ENCODE measurements at regions not wholly inside any gene's neighbourhood (a gene's known extent, or its start where the extent isn't known, plus 50 kb on each side); places are given as distances from the start of the nearest gene placed in this dataset.

DNA sequence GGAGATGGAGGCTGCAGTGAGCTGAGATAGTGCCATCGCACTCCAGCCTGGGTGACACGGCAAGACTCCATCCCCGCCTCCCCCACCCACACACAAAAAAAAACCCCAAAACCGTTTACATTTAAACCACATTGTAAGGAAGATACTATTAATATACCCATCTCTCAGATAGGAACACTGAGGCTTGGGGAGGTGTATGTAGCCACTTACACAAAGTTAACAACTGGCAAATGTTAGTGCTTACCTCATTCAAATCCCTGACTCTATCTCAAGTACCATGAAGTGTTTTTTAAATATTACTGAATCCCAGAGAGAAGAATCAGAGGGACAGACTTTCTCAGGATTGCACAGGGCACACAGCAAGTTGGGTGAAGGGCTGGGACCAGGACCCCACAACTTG lies 164.5 kb downstream of the MIAT start:
- TF ChIP-seq, protein P1, sequence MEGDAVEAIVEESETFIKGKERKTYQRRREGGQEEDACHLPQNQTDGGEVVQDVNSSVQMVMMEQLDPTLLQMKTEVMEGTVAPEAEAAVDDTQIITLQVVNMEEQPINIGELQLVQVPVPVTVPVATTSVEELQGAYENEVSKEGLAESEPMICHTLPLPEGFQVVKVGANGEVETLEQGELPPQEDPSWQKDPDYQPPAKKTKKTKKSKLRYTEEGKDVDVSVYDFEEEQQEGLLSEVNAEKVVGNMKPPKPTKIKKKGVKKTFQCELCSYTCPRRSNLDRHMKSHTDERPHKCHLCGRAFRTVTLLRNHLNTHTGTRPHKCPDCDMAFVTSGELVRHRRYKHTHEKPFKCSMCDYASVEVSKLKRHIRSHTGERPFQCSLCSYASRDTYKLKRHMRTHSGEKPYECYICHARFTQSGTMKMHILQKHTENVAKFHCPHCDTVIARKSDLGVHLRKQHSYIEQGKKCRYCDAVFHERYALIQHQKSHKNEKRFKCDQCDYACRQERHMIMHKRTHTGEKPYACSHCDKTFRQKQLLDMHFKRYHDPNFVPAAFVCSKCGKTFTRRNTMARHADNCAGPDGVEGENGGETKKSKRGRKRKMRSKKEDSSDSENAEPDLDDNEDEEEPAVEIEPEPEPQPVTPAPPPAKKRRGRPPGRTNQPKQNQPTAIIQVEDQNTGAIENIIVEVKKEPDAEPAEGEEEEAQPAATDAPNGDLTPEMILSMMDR (optimal IDR thresholded peaks at IDR 0.05 in 1 of 3, IDR thresholded peaks at IDR 0.05 in 1 of 3, conservative IDR thresholded peaks at IDR 0.05 in 1 of 3; ENCODE audit: extremely low read depth in 1 of 3, insufficient read depth in 2 of 3, low read length in 3 of 3): no peak
- no peak for TF ChIP-seq EZH2 (IDR thresholded peaks at IDR 0.05; ENCODE audit: low read length)

Data from keratinocyte (primary cell).